GM23338 (cell line): ENCODE measurements at regions not wholly inside any gene's neighbourhood (a gene's known extent, or its start where the extent isn't known, plus 50 kb on each side); places are given as distances from the start of the nearest gene placed in this dataset.

Experiments
- ATAC-seq: fragments of 200-7000 bp; cut with Tn5 transposase; 3 replicates; pipeline ENCODE4 v1.9.1; 2020
- DNase-seq: peaks from one replicate; pipeline ENCODE4 v3.0.0-alpha.2; 2015; ENCODE audit warnings: low spot score
- H2AFZ ChIP-seq: fragments of 200-600 bp; sonication (generic); 2 replicates; pipeline ENCODE4 v1.8.0; 2016; ENCODE audit warnings: antibody characterized with exemption, mild to moderate bottlenecking, moderate library complexity
- H3F3A ChIP-seq: fragments of 200-600 bp; sonication (generic); replicated peaks from 2 replicates; pipeline ENCODE4 v1.8.0; 2017; ENCODE audit warnings: antibody characterized with exemption, mixed run types, low read depth
- H3K27ac ChIP-seq: fragments of 200-600 bp; sonication (generic); 2 replicates; pipeline ENCODE4 v1.6.1; 2016; ENCODE audit warnings: low read depth
- H3K27me3 ChIP-seq: fragments of 200-600 bp; sonication (generic); 2 replicates; pipeline ENCODE4 v1.8.0; 2016; ENCODE audit warnings: mild to moderate bottlenecking, mixed run types, moderate library complexity; ENCODE audit not compliant: insufficient read depth
- H3K36me3 ChIP-seq: fragments of 200-600 bp; sonication (generic); 2 replicates; pipeline ENCODE4 v1.8.0; 2016; ENCODE audit warnings: mild to moderate bottlenecking; ENCODE audit not compliant: insufficient read depth
- H3K4me1 ChIP-seq: fragments of 200-600 bp; sonication (generic); 2 replicates; pipeline ENCODE4 v1.8.0; 2016; ENCODE audit warnings: mild to moderate bottlenecking, moderate library complexity; ENCODE audit not compliant: insufficient read depth
- H3K4me2 ChIP-seq: fragments of 200-600 bp; sonication (generic); 2 replicates; pipeline ENCODE4 v1.7.1; 2017; ENCODE audit warnings: mixed run types
- H3K4me3 ChIP-seq: fragments of 200-600 bp; sonication (generic); 2 replicates; pipeline ENCODE4 v1.6.1; 2016; ENCODE audit warnings: mixed run types
- H3K79me2 ChIP-seq: fragments of 200-600 bp; sonication (generic); replicated peaks from 2 replicates; pipeline ENCODE4 v1.8.0; 2017; ENCODE audit warnings: mild to moderate bottlenecking; ENCODE audit not compliant: insufficient read depth
- H3K9me2 ChIP-seq: fragments of 200-600 bp; sonication (generic); 2 replicates; pipeline ENCODE4 v1.8.0; 2017; ENCODE audit not compliant: insufficient read depth
- H4K20me1 ChIP-seq: fragments of 200-600 bp; sonication (generic); replicated peaks from 2 replicates; pipeline ENCODE4 v1.8.0; 2017; ENCODE audit warnings: mild to moderate bottlenecking; ENCODE audit not compliant: insufficient read depth
- H3K27ac Mint-ChIP-seq: 2 replicates; pipeline ENCODE4 v1.8.0; 2020; ENCODE audit warnings: inconsistent platforms, mild to moderate bottlenecking, moderate library complexity, mixed read lengths
- H3K27me3 Mint-ChIP-seq: 3 replicates; pipeline ENCODE4 v1.8.0; 2022; ENCODE audit warnings: low read depth, mild to moderate bottlenecking, moderate library complexity, mixed read lengths, inconsistent platforms; ENCODE audit not compliant: insufficient read depth, poor library complexity
- H3K36me3 Mint-ChIP-seq: 3 replicates; pipeline ENCODE4 v1.8.0; 2021; ENCODE audit warnings: low read depth, mild to moderate bottlenecking, inconsistent platforms, moderate library complexity, mixed read lengths
- H3K4me1 Mint-ChIP-seq: 3 replicates; pipeline ENCODE4 v1.8.0; 2020; ENCODE audit warnings: mild to moderate bottlenecking, inconsistent platforms, mixed read lengths
- H3K4me3 Mint-ChIP-seq: 3 replicates; pipeline ENCODE4 v1.8.0; 2021; ENCODE audit warnings: moderate library complexity, mild to moderate bottlenecking, inconsistent platforms, mixed read lengths
- H3K9me3 Mint-ChIP-seq: 3 replicates; pipeline ENCODE4 v1.8.0; 2020; ENCODE audit warnings: moderate library complexity, mild to moderate bottlenecking, inconsistent platforms, mixed read lengths
- CREB1 ChIP-seq: fragments of 250-450 bp; sonication (Bioruptor Pico); IDR thresholded peaks from 2 replicates; pipeline ENCODE4 v1.5.0; 2020; ENCODE audit warnings: low read depth, mild to moderate bottlenecking, moderate library complexity
- CTCF ChIP-seq, 2 experiments: fragments of 200-600 bp in 1 of 2; sonication (generic) in 1 of 2; conservative IDR thresholded peaks; 2 replicates each; pipeline versions ENCODE4 v1.5.1 to v1.6.1; 2016 to 2017; ENCODE audit warnings: antibody characterized with exemption in 2 of 2, low read depth in 2 of 2, mild to moderate bottlenecking in 2 of 2, moderate library complexity in 1 of 2
- ETS1 ChIP-seq: IDR thresholded peaks from 2 replicates; pipeline ENCODE4 v1.6.1; 2016; ENCODE audit warnings: antibody characterized with exemption
- EZH2 ChIP-seq: fragments of 200-600 bp; sonication (generic); IDR thresholded peaks from one replicate; pipeline ENCODE4 v1.8.0; 2017; ENCODE audit warnings: antibody characterized with exemption, mild to moderate bottlenecking, low read depth; ENCODE audit not compliant: unreplicated experiment
- EZH2phosphoT487 ChIP-seq: fragments of 200-600 bp; sonication (generic); IDR thresholded peaks from one replicate; pipeline ENCODE4 v1.8.1; 2018; ENCODE audit warnings: antibody characterized with exemption; ENCODE audit not compliant: unreplicated experiment
- JUNB ChIP-seq: IDR thresholded peaks from one replicate; pipeline ENCODE4 v1.6.1; 2016; ENCODE audit warnings: antibody characterized with exemption; ENCODE audit not compliant: unreplicated experiment
- NANOG ChIP-seq: IDR thresholded peaks from 2 replicates; pipeline ENCODE4 v1.6.1; 2016; ENCODE audit warnings: antibody characterized with exemption, borderline replicate concordance
- POLR2AphosphoS5 ChIP-seq: IDR thresholded peaks from 2 replicates; pipeline ENCODE4 v1.6.1; 2016; ENCODE audit warnings: antibody characterized with exemption, low read depth
- STAT1 ChIP-seq: IDR thresholded peaks from one replicate; pipeline ENCODE4 v1.6.1; 2016; ENCODE audit warnings: antibody characterized with exemption; ENCODE audit not compliant: unreplicated experiment
- ZNF114 ChIP-seq: fragments of 250-450 bp; sonication (Bioruptor Pico); IDR thresholded peaks from 2 replicates; pipeline ENCODE4 v1.5.0; 2020; ENCODE audit warnings: mild to moderate bottlenecking, moderate library complexity
- ZNF331 ChIP-seq: fragments of 250-450 bp; sonication (Bioruptor Pico); IDR thresholded peaks from 2 replicates; pipeline ENCODE4 v1.5.0; 2020; ENCODE audit warnings: low read depth, mild to moderate bottlenecking, moderate library complexity
- ZNF462 ChIP-seq: fragments of 250-450 bp; sonication (Bioruptor Pico); IDR thresholded peaks from 2 replicates; pipeline ENCODE4 v1.5.0; 2020; ENCODE audit warnings: mild to moderate bottlenecking, moderate library complexity
- TF ChIP-seq, protein P1 (sequence below): IDR thresholded peaks from one replicate; pipeline ENCODE4 v1.6.1; 2018; ENCODE audit warnings: antibody characterized with exemption; ENCODE audit not compliant: unreplicated experiment

GRCh38 chr3:134704133-134704532 lies 53.3 kb upstream of the KY start:
- Mint-ChIP-seq H3K9me3 (no peaks in the 10 kb centered on the region), H3K27me3 (no peaks in the 10 kb centered on the region), H3K4me1 (no peaks in the 10 kb centered on the region), H3K27ac (no peak overlapping the region), H3K36me3 (no peaks in the 10 kb centered on the region), H3K4me3 (no peak overlapping the region)
- H3K36me3 ChIP-seq = no peaks in the 10 kb centered on the region
- H2AFZ ChIP-seq = no peak overlapping the region
- peaks cover 12% of the 10 kb centered on the region; the same call in 1 of the 2 replicates for H3K9me2 ChIP-seq
- H3K27me3 ChIP-seq = no peaks in the 10 kb centered on the region
- no peak for TF ChIP-seq JUNB
- TF ChIP-seq, protein P1, sequence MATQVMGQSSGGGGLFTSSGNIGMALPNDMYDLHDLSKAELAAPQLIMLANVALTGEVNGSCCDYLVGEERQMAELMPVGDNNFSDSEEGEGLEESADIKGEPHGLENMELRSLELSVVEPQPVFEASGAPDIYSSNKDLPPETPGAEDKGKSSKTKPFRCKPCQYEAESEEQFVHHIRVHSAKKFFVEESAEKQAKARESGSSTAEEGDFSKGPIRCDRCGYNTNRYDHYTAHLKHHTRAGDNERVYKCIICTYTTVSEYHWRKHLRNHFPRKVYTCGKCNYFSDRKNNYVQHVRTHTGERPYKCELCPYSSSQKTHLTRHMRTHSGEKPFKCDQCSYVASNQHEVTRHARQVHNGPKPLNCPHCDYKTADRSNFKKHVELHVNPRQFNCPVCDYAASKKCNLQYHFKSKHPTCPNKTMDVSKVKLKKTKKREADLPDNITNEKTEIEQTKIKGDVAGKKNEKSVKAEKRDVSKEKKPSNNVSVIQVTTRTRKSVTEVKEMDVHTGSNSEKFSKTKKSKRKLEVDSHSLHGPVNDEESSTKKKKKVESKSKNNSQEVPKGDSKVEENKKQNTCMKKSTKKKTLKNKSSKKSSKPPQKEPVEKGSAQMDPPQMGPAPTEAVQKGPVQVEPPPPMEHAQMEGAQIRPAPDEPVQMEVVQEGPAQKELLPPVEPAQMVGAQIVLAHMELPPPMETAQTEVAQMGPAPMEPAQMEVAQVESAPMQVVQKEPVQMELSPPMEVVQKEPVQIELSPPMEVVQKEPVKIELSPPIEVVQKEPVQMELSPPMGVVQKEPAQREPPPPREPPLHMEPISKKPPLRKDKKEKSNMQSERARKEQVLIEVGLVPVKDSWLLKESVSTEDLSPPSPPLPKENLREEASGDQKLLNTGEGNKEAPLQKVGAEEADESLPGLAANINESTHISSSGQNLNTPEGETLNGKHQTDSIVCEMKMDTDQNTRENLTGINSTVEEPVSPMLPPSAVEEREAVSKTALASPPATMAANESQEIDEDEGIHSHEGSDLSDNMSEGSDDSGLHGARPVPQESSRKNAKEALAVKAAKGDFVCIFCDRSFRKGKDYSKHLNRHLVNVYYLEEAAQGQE = no peak
- TF ChIP-seq ZNF462 (CRISPR knock-in tag) = no peak
- no peak for TF ChIP-seq CREB1 (CRISPR knock-in tag)
- no peak for TF ChIP-seq ZNF114 (CRISPR knock-in tag)
- no peak for TF ChIP-seq ETS1
- TF ChIP-seq NANOG = no peak
- TF ChIP-seq EZH2phosphoT487 = no peak
- TF ChIP-seq EZH2 = no peak
- no peak for TF ChIP-seq STAT1
- TF ChIP-seq CTCF (conservative IDR thresholded peaks at IDR 0.05; ENCODE audit: low read depth in 2 of 2) = no peak
- no peak for TF ChIP-seq POLR2AphosphoS5
- TF ChIP-seq ZNF331 (CRISPR knock-in tag) = no peak
- no peaks in the 10 kb centered on the region for H3F3A ChIP-seq
- ATAC-seq (no peak), DNase-seq (no peak)
- no peak overlapping the region for H3K4me2 ChIP-seq
- no peak overlapping the region for H3K4me3 ChIP-seq
- no peaks in the 10 kb centered on the region for H3K4me1 ChIP-seq
- H4K20me1 ChIP-seq = no peaks in the 10 kb centered on the region
- no peaks in the 10 kb centered on the region for H3K79me2 ChIP-seq
- H3K27ac ChIP-seq = no peak overlapping the region
